ENCODE measurements at regions not wholly inside any gene's neighbourhood (a gene's known extent, or its start where the extent isn't known, plus 50 kb on each side); places are given as distances from the start of the nearest gene placed in this dataset.
A peak's percentile ranks its signal among the peaks of the same experiment; 100 is the strongest.

DNA sequence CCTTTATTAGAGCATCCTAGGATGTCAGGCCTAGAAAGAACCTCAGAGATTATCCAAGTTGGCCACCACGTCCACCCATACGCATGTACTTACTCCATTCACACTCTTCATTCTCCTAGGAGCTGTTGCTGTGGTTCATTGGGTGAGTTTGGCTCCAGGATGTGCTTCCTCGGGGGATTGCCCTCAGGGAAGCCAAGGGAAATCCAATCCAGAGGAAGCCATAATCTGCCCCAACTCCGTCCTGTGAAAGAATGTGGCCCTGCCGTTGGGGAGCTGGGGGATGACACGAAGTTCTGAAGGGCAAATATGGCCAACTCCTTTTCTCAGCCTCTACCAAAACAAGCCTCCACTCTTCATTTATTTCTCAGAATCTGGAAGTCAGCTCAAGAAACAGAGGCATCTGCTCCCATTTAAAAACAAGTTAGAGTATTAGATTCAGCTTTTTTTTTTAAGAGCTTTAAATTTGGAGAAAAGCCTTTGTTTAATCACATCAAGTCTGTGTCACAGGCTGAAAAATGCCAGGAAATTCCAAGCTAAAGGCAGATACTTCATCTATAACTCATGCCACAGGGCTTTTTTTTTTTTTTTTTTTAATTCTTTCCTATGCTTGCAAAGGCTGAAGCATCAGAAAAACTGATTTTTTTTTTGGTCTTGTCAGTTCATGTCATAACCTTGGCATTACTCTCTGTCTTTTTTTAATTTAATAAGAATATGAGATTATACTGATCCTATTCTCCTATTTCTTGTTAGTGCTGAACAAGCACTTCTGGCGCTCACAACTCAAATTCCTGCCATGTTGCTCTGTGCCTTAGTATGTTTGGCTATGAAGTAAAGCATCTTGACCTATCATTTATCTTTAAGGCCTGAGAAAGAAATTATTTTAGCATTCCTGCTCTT lies 480.9 kb upstream of the MARCKS start:
- Mint-ChIP-seq H3K27ac (ENCODE audit: unreplicated experiment) (peak overlapping the region; percentile 99), H3K4me3 (ENCODE audit: unreplicated experiment) (peak overlapping the region; percentile 61), H3K9me3 (ENCODE audit: unreplicated experiment) (peaks cover 4% of the 10 kb centered on the region), H3K27me3 (ENCODE audit: unreplicated experiment) (no peaks in the 10 kb centered on the region), H3K36me3 (ENCODE audit: unreplicated experiment) (peaks cover 16% of the 10 kb centered on the region), H3K4me1 (ENCODE audit: unreplicated experiment) (peaks cover 78% of the 10 kb centered on the region)
- DNase-seq (ENCODE audit: extremely low spot score, unreplicated experiment), result no peak
- TF ChIP-seq, protein P1, sequence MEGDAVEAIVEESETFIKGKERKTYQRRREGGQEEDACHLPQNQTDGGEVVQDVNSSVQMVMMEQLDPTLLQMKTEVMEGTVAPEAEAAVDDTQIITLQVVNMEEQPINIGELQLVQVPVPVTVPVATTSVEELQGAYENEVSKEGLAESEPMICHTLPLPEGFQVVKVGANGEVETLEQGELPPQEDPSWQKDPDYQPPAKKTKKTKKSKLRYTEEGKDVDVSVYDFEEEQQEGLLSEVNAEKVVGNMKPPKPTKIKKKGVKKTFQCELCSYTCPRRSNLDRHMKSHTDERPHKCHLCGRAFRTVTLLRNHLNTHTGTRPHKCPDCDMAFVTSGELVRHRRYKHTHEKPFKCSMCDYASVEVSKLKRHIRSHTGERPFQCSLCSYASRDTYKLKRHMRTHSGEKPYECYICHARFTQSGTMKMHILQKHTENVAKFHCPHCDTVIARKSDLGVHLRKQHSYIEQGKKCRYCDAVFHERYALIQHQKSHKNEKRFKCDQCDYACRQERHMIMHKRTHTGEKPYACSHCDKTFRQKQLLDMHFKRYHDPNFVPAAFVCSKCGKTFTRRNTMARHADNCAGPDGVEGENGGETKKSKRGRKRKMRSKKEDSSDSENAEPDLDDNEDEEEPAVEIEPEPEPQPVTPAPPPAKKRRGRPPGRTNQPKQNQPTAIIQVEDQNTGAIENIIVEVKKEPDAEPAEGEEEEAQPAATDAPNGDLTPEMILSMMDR (IDR thresholded peaks at IDR 0.05), result no peak

DNA sequence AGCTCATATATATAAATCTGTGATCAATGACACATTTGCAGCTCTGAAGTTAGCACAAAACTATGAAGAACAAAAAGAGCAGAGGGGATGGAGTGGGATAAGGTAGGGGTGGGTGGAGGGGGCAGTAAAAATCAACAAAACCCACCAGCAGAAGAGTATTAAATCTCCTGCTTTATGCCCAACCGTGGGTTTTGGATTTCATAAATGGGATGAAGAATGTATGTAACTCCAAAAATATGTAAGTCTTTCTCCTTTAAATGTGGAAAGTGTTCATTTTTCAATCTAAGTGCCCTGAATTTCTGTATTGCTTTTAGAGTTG lies 480.3 kb upstream of the MARCKS start:
- Mint-ChIP-seq H3K27ac (ENCODE audit: unreplicated experiment) (peak overlapping the region; percentile 99), H3K4me3 (ENCODE audit: unreplicated experiment) (no peak overlapping the region), H3K9me3 (ENCODE audit: unreplicated experiment) (peaks cover 4% of the 10 kb centered on the region), H3K36me3 (ENCODE audit: unreplicated experiment) (peaks cover 16% of the 10 kb centered on the region), H3K4me1 (ENCODE audit: unreplicated experiment) (peaks cover 74% of the 10 kb centered on the region), H3K27me3 (ENCODE audit: unreplicated experiment) (no peaks in the 10 kb centered on the region)
- TF ChIP-seq, protein P1 (IDR thresholded peaks at IDR 0.05), result no peak
- no peak for DNase-seq (ENCODE audit: extremely low spot score, unreplicated experiment)

DNA sequence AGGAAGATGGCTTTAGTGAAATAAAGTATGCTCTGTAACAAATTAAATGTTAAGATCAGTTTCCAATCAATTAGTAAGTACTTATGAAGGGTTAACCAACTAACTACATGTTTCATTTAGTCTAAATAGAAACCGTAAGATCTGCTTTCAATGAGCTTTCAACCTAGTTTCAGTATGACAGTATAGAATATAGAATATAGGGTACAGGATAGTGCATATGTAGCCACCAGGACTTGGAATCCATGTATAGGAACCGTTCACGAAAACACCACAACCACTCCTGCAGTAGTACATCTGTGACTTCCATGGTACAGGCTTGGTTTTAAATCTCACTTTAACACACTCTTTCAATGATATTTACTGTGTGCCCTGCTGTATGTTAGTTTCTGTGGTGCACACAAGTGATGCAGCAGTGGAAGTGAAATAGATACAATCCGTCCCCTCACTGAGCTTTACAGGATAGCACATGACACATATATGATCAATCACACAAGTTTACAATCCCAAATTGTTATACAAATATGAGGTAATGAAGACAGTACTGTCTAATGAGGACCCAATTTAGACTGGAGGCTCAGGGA lies 479.7 kb upstream of the MARCKS start:
- no peaks in the 10 kb centered on the region for H3K27me3 Mint-ChIP-seq (ENCODE audit: unreplicated experiment)
- H3K4me3 Mint-ChIP-seq (ENCODE audit: unreplicated experiment), result no peak overlapping the region
- TF ChIP-seq, protein P1 (IDR thresholded peaks at IDR 0.05), result no peak
- DNase-seq (ENCODE audit: extremely low spot score, unreplicated experiment), result no peak
- peak overlapping the region; percentile 99 for H3K27ac Mint-ChIP-seq (ENCODE audit: unreplicated experiment)
- H3K9me3 Mint-ChIP-seq (ENCODE audit: unreplicated experiment), result peaks cover 4% of the 10 kb centered on the region
- H3K4me1 Mint-ChIP-seq (ENCODE audit: unreplicated experiment), result peaks cover 79% of the 10 kb centered on the region
- peaks cover 16% of the 10 kb centered on the region for H3K36me3 Mint-ChIP-seq (ENCODE audit: unreplicated experiment)

DNA sequence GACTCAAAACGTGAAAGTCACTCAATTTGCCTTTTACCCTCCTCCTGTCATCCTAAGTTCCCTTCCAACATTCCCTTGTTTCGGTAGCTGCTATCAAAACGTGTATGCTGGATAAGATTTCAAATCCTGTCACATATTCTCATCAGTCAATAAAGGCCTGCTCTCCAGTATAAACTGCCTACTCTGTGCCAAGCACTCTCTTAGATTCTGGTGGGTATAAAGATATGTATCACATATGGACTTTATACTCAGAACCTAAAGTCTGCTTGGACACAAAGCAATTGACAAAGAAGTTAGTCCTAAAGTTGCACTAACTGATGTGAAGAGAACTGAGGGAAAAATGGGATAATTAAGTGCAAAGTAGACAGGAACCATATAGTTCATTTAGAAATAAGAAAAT lies 476.6 kb upstream of the MARCKS start:
- Mint-ChIP-seq H3K36me3 (ENCODE audit: unreplicated experiment) (no peaks in the 10 kb centered on the region), H3K4me3 (ENCODE audit: unreplicated experiment) (no peak overlapping the region), H3K27ac (ENCODE audit: unreplicated experiment) (no peak overlapping the region), H3K9me3 (ENCODE audit: unreplicated experiment) (peaks cover 4% of the 10 kb centered on the region), H3K27me3 (ENCODE audit: unreplicated experiment) (no peaks in the 10 kb centered on the region), H3K4me1 (ENCODE audit: unreplicated experiment) (peaks cover 66% of the 10 kb centered on the region)
- TF ChIP-seq, protein P1 (IDR thresholded peaks at IDR 0.05), result no peak
- DNase-seq (ENCODE audit: extremely low spot score, unreplicated experiment), result no peak

DNA sequence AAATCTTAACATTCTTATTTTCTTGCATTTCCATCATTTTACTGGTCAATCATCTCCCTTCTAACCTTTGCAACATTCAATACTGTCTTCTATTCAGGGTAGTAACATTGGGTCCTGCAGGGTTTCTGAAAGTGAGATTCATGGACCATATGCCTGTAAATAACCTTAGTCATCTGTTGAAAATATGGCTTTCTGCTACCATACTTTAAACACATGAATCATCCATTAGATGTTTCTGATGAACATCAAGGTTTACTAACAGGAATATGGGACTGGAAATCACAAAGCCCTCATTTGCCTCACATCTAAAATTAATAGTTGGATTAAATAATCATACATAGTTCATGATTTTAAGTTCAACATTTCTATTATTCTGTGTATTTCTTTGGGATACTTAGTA lies 475.9 kb upstream of the MARCKS start:
- TF ChIP-seq, protein P1 (IDR thresholded peaks at IDR 0.05), result no peak
- H3K4me1 Mint-ChIP-seq (ENCODE audit: unreplicated experiment), result peaks cover 63% of the 10 kb centered on the region
- H3K4me3 Mint-ChIP-seq (ENCODE audit: unreplicated experiment), result no peak overlapping the region
- no peaks in the 10 kb centered on the region for H3K36me3 Mint-ChIP-seq (ENCODE audit: unreplicated experiment)
- DNase-seq (ENCODE audit: extremely low spot score, unreplicated experiment), result no peak
- H3K27me3 Mint-ChIP-seq (ENCODE audit: unreplicated experiment), result no peaks in the 10 kb centered on the region
- H3K9me3 Mint-ChIP-seq (ENCODE audit: unreplicated experiment), result peaks cover 4% of the 10 kb centered on the region
- H3K27ac Mint-ChIP-seq (ENCODE audit: unreplicated experiment), result no peak overlapping the region

Data from osteocyte (in vitro differentiated cells).